ENCODE measurements at regions not wholly inside any gene's neighbourhood (a gene's known extent, or its start where the extent isn't known, plus 50 kb on each side); places are given as distances from the start of the nearest gene placed in this dataset.

GRCh38 chrX:147735364-147735763 lies 176.4 kb upstream of the FMR1 start:
- TF ChIP-seq POLR2AphosphoS5 (IDR thresholded peaks at IDR 0.05), result no peak
- no peak for TF ChIP-seq POLR2A (IDR thresholded peaks at IDR 0.05)
- TF ChIP-seq CTCF (IDR thresholded peaks at IDR 0.05), result no peak
